HG03039 (cell line): ENCODE measurements at regions not wholly inside any gene's neighbourhood (a gene's known extent, or its start where the extent isn't known, plus 50 kb on each side); places are given as distances from the start of the nearest gene placed in this dataset.

Experiments
- ATAC-seq: cut with Tn5 transposase; IDR thresholded peaks from one replicate; pipeline ENCODE4 v1.9.1; 2021; ENCODE audit warnings: mild to moderate bottlenecking, moderate library complexity; ENCODE audit not compliant: unreplicated experiment

- ATAC-seq = no peak
These were observed 1103.4 kb downstream of the LRFN5 start for GRCh38 chr14:42710071-42710470.

- no peak for ATAC-seq
These were observed 1096.8 kb downstream of the LRFN5 start for GRCh38 chr14:42703501-42703900.

- ATAC-seq = no peak
These were observed 1080.7 kb downstream of the LRFN5 start for GRCh38 chr14:42687421-42687820.

GRCh38 chr14:42683707-42684106, 1077.0 kb downstream of the LRFN5 start:
- no peak for ATAC-seq

- ATAC-seq = no peak
These were observed 1070.0 kb downstream of the LRFN5 start for GRCh38 chr14:42676636-42677035.

GRCh38 chr14:42673963-42674362, 1067.3 kb downstream of the LRFN5 start:
- no peak for ATAC-seq

- ATAC-seq = no peak
These were observed 1065.0 kb downstream of the LRFN5 start for GRCh38 chr14:42671636-42672035.

- ATAC-seq = no peak
These were observed 1058.4 kb downstream of the LRFN5 start for GRCh38 chr14:42665083-42665482.

GRCh38 chr14:42664190-42664589, 1057.5 kb downstream of the LRFN5 start:
- no peak for ATAC-seq

GRCh38 chr14:42654707-42655106, 1048.0 kb downstream of the LRFN5 start:
- ATAC-seq = no peak

- no peak for ATAC-seq
These were observed 1036.1 kb downstream of the LRFN5 start for GRCh38 chr14:42642787-42643186.

GRCh38 chr14:42633504-42634095, 1026.9 kb downstream of the LRFN5 start:
- ATAC-seq = no peak

- ATAC-seq = no peak
These were observed 1022.9 kb downstream of the LRFN5 start for GRCh38 chr14:42629553-42629952.

GRCh38 chr14:42628602-42629001, 1021.9 kb downstream of the LRFN5 start:
- ATAC-seq = no peak

- ATAC-seq = no peak
These were observed 1020.3 kb downstream of the LRFN5 start for GRCh38 chr14:42626986-42627385.

GRCh38 chr14:42624980-42625761, 1018.5 kb downstream of the LRFN5 start:
- ATAC-seq = no peak

- ATAC-seq = no peak
These were observed 1010.3 kb downstream of the LRFN5 start for GRCh38 chr14:42617005-42617404.

- no peak for ATAC-seq
These were observed 1000.2 kb downstream of the LRFN5 start for GRCh38 chr14:42606839-42607238.

GRCh38 chr14:42602336-42602845, 995.7 kb downstream of the LRFN5 start:
- no peak for ATAC-seq

GRCh38 chr14:42572032-42572431, 965.4 kb downstream of the LRFN5 start:
- no peak for ATAC-seq

- no peak for ATAC-seq
These were observed 962.6 kb downstream of the LRFN5 start for GRCh38 chr14:42569227-42569626.

- no peak for ATAC-seq
These were observed 958.9 kb downstream of the LRFN5 start for GRCh38 chr14:42565556-42565955.
